ENCODE measurements at regions not wholly inside any gene's neighbourhood (a gene's known extent, or its start where the extent isn't known, plus 50 kb on each side); places are given as distances from the start of the nearest gene placed in this dataset.
A peak's percentile ranks its signal among the peaks of the same experiment; 100 is the strongest.
"Not testable (repeated sequence)": the region's sequence is repeated elsewhere in the genome, so short reads cannot be mapped to it uniquely, and the experiment has no call there.

DNA sequence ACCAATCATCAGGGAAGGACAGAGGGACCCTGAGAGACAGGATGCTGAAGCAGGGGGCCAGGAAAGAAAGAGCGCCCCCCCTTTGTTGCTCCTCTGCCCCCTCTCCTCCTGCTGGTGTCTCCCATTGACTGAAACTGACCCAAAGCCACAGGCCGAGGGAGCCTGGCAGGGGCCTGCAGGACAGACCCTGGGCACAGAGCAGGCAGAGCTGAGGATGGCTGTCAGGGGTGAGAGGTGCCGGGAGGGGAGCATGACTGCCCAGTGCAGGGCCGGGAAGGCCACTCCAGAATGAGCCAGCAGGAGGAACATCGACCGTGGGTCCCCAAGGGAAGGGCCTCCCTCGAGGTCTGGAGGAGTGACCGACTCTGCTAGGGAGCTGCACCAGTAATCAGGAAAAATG, 427.8 kb downstream of the PREX1 start:
- no peak for DNase-seq

- no peak for DNase-seq
Observed at GRCh38 chr20:48398506-48399449, 429.0 kb downstream of the PREX1 start.

DNA sequence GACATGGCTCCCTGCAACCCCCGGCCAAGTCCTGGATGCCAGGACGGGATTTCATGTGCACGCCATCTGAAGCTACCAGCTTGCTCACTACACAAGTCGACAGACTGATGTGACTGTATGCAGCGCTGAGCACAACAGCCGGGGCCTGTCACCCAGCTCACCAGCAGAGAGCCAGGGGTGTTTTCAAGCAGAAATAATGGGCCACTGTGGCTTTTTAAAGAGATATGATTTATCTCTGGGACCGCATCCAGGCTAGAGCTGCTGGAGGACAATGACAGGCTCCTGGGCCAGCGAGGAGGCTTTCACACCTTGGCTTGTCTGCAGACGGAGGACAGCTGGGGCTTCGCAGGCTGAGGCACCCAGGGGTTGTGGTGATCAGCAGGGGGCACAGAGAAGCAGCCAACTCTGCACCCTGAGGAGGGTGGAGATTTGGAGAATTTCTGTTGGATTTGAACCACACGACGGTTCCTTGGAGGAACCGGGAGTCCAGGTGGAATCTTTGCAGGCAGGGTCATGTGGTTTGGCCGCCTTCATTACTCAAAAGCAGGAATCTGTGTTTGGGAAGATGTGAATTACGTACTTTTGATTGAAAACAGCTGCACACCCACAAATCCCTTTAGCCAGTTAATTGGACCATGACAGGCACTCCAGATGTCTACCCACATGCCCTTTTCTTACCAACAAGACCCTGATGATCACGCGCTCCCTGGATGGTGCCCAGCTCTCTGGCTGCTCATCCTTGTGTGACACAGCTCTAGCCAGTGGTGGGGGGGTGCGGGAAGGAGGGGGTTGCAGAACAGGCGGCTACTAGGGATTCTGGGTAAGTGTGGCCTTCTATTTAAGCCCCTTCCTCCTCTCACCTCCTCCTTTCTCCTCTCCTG, 430.6 kb downstream of the PREX1 start:
- not testable (repeated sequence) for DNase-seq

GRCh38 chr20:48395816-48396546, 431.8 kb downstream of the PREX1 start:
- DNase-seq, result no peak

GRCh38 chr20:48394415-48395081, 433.3 kb downstream of the PREX1 start:
- no peak for DNase-seq

DNA sequence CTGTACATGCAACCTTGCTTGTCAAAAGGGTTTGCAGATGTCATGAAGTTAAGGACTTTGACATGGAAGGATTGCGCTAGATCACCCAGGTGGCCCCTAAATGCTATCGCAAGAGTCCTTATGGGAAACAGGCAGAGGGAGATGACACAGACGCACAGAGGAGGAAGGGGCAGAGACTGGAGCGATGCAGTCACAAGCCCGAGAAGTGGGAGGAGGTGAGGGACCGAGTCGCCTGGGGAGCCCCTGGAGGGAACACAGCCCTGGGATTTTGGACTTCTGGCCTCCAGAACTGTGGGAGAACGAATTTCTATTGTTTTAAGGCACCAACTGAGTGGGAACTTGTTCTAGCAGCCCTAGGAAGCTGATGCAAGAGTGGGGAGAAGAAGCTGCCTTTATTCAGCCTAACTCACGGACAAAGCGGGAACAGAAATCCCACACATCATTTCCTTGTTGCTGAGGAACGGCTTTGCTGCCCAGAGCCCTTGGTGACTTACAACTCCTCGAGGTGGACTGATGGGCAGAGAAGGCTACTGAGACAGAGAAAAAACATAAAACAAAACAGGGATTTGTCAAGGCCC, 434.0 kb downstream of the PREX1 start:
- no peak for DNase-seq

DNA sequence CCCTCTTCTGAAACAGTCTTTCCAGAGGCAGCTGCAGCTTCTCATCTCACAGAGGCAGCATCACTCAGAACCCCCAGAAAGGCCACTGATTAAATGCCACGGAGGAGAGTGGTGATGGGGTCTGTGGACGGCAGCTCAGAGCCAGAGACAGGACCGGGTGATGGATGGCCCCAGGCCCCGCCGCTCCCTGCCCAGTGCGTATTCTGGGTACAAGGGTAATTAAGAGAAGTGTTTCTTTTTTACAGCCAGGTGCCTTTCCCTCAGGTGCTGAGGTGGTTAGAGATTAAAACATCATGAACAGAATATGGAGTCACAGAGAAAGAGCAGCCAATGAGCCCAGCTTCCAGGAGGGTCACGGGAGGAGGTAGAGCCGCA, 434.5 kb downstream of the PREX1 start:
- no peak for DNase-seq

DNA sequence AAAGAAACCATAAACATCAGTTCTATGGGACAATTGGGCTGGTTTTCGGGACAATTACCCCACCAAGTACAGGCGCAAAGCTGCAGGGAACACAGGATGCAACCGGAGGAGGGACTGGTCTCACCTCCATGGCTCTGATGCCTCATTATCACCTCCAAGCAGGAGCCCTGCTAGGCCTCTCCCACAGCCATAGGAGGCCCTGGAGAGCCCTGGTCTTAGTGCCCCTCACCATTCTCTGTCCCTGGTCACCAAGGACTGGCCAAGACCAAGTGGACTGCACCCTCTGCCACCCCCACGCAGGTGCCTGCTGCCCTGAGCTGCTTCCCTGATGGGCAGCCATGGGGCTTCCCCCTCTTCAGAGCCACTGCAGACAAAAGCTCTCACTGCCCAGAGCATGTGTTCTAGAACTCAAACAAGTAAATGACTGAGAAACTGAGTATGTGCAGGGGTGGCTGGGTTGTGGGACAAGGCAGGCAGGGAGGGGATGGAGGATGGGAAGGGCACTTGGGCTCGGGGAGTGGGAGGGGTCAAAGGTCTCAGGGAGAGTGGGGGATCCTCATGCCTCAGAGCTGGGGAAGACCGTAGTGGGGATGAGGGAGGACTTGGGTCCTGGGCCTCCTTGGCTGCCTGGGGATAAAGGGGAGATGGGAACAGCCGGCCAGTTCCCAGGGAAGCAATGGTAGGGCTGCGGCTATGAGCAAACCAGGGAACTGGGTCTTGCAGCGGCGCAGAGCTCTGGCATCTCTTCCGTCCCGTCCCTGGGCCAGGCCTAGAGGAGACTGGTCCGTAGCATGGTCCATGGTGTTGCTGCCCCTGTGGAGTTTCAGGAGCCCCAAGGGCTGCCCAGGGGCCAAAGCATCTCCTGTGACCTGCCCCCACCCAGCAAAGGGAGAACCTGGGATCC, 435.1 kb downstream of the PREX1 start:
- DNase-seq, result no peak

DNA sequence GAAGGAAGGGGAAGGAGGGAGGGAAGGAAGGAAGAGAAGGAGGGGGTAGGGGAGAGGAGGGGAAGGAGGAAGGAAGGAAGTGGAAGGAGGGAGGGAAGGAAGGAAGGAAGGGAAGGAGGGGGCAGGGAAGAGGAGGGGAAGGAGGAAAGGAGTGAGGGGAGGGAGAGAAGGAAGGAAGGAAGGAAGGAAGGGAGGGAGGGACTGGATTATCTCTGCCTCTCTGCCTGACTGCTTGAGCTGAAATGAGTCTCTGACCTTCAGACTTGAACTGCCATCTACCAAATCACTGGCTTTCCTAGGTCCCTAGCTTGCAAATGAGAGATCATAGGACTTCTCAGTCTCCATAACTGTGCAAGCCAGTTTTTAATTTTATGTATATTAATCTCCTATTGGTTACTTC, 436.8 kb downstream of the PREX1 start:
- DNase-seq, result no peak

- no peak for DNase-seq
Observed at GRCh38 chr20:48387675-48388074, 440.1 kb downstream of the PREX1 start.

DNA sequence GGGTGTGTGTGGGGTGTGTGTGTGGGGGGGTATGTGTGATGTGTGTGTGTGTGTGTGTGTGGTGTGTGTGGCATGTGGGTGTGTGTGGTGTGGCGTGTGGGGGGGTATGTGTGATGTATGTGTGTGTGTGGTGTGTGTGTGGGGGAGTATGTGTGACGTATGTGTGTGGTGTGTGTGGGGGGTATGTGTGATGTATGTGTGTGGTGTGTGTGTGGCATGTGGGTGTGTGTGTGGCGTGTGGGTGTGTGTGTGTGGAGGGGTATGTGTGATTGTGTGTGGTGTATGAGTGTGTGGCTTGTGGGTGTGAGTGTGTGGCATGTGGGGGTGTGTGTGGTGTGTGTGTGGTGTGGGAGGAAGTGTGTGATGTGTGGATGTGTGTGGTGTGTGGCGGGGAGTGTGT, 442.3 kb downstream of the PREX1 start:
- DNase-seq, result no peak

DNA sequence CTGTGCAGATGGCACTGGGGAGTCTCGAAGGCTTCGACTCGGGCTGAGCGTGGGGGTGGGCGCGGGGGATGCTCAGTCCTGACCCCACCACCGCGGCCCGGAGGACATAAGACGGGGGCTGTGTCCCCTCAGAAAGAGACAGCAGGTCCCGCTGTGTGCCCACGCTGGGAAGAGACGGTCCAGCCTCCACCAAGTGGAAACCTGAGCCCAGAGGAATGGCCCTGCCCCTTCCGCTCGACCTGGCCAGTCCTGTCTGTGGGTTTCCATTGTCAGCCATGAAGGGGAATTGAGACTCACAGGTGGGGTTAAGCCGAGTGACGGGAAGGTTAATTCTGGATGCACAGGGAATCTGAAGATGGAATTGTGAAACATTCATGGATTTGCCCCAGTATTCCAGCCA, 442.7 kb downstream of the PREX1 start:
- no peak for DNase-seq

DNA sequence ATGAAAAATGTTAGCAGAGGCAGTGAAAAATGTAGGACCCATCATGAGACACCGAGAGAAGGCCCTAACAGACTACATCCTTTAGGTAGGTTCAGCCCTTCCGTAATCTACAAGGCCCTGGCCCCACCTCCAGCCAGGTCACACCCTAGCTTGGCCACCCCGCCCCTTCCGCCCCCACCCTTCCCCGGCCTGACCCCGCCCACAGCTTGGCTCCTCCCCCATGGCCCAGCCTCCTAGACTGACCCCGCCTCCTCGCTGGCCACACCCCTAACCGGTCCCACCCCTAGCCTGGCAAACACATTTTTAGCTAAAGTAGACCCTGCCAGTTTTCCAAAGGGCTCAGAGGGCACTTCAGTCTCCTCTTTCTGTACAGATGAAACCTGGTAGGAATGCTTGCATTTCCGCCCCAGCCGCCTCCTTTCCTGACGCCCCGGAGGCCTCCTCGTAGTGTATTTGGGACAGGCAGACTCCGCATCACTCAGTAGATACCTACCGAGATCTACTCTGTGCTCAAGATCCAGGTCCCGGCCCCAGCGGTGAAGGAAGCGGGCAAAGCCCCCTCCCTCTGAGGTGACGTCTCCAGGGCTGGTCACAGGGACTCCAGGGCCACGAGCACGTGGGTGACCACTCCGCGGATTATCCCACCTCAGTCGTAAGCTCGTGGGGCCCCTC, 443.5 kb downstream of the PREX1 start:
- peak in 1 of 2 donors; percentile 46 for DNase-seq

GRCh38 chr20:48383252-48383651, 444.5 kb downstream of the PREX1 start:
- no peak for DNase-seq

DNA sequence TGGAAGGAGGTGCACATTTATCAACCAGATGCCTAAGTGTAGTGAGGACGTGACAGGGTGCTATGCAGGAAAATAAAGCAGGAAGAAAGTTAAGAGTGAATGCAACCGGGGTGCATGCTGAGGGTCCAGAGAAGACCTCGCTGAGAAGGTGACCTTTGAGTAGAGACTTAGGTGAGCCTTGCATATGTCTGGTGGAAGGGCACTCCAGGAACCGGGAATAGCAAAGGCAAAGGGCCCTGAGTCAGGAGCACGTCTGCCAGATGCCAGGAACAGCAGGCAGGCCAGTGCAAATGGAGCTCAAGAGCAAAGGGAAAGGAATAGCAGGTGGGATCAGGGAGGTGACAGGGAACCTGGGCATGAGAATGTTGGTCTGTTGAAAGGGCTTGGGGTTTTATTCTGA, 445.5 kb downstream of the PREX1 start:
- DNase-seq, result no peak

DNA sequence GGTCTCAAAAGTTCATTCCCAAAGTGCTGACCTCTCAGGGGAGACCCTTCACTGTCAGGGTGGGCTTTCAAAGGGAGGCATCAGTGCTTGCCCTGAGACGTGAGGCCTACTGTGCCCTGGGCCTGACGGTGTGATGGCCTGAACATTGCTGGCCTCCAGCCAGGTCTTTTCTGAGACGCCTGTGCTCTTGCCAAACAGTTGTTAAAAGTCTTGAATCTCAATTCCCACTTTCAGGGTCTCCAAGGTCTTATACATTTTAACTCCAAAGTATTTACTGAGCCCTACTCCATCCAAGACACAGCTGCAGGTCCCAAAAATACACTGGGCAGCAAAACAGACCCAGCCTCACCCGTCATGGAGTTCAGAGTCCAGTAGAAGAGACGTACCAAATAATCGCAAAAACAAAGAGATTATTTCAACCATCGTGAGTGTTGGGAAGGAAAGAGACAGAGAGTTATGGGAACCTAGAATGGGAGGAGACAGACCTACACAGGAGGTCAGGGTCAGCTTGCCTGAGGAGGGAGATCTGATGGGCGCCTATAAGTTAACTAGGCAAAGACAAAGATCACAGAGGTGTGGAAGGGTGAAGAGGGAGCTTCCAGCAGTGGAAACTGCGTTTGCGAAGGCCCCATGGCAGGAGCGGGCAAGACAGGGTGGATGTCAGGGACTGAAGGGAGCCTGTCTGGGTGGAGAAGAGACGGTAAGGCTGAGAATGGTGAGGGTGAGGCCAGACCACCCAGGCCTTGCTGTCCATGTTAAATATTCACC, 446.3 kb downstream of the PREX1 start:
- DNase-seq, result no peak

GRCh38 chr20:48380661-48381060, 447.1 kb downstream of the PREX1 start:
- no peak for DNase-seq

- DNase-seq, result no peak
Observed at GRCh38 chr20:48378976-48379675, 448.7 kb downstream of the PREX1 start.

DNA sequence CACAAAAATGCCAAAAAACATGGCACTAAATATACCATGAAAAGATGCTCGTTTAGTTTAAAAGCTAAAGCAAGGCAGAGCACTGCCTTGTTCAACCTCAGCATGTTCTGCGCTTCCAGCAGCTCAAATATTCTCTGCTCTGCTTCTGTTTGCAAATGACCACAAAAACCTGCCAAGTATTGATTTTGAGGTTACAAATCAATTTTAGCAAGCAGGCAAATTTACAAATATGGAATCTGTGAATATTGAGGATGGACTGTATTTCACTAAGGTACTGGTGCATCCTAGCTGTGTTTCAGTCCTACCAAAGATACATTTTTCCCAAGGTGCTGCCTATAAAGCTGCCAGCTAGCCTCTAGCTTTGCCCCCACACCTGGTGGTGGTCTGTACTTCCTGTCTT, 449.9 kb downstream of the PREX1 start:
- no peak for DNase-seq
